ENCODE measurements at regions not wholly inside any gene's neighbourhood (a gene's known extent, or its start where the extent isn't known, plus 50 kb on each side); places are given as distances from the start of the nearest gene placed in this dataset.

- WGBS (ENCODE audit: insufficient coverage): no CpG with 5 or more reads among the region's 1 CpG
- no peak for DNase-seq
These were observed 662.4 kb upstream of the BRINP3 start for GRCh38 chr1:191140038-191140437.

DNA sequence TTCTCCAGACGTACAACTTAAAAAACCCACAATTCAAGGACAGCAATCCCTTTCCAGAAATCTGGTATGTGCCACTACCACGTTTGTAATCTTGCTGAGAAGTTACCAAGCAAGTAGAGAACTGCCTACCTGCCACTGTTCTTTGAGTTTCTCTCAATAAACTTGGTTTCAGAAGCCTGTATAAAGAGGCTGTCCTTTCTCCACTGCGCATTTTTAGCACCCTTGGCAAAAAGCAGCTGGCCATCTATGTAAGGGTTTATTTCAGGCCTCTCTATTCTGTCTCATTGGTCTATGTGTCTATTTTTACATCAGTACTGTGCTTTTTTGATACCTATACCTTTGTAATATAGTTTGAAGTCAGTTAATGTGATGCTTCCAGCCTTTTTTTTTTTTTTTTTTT, 665.1 kb upstream of the BRINP3 start:
- ChIA-PET POLR2A (no interaction called here), CTCF (no interaction called here)
- WGBS (ENCODE audit: insufficient coverage): 78% methylated on average over 3 of the region's 3 CpGs
- H3K4me1 ChIP-seq (ENCODE audit: control extremely low read depth in 1 of 4, control insufficient read depth in 4 of 4, insufficient read depth in 4 of 4, low read length in 3 of 4): no peaks in the 10 kb centered on the region
- H3K27me3 ChIP-seq (replicated peaks in 2 of 5; ENCODE audit: control insufficient read depth in 4 of 5, insufficient read depth in 5 of 5, low read length in 4 of 5): no peaks in the 10 kb centered on the region
- no peak overlapping the region for H3K27ac ChIP-seq (ENCODE audit: insufficient read depth in 1 of 2, low read depth in 1 of 2, low read length in 2 of 2, poor library complexity in 1 of 2, severe bottlenecking in 2 of 2)
- H3K36me3 ChIP-seq (ENCODE audit: control insufficient read depth in 4 of 4, insufficient read depth in 4 of 4, low read length in 3 of 4): no peaks in the 10 kb centered on the region
- H3K4me3 ChIP-seq (ENCODE audit: control insufficient read depth in 1 of 7, extremely low read depth in 1 of 7, insufficient read depth in 4 of 7, low read depth in 2 of 7, low read length in 6 of 7): no peak overlapping the region
- no peaks in the 10 kb centered on the region for H3K9me3 ChIP-seq (ENCODE audit: control extremely low read depth in 1 of 5, control insufficient read depth in 4 of 5, insufficient read depth in 2 of 5, low read depth in 1 of 5, low read length in 4 of 5)
- no peak for DNase-seq

More at GRCh38 chr1:191140038-191140437, 662.4 kb upstream of the BRINP3 start:
- ChIA-PET POLR2A (no interaction called here), CTCF (no interaction called here)
- no peaks in the 10 kb centered on the region for H3K9me3 ChIP-seq (ENCODE audit: control extremely low read depth in 1 of 5, control insufficient read depth in 4 of 5, insufficient read depth in 2 of 5, low read depth in 1 of 5, low read length in 4 of 5)
- H3K27me3 ChIP-seq (replicated peaks in 2 of 5; ENCODE audit: control insufficient read depth in 4 of 5, insufficient read depth in 5 of 5, low read length in 4 of 5): peaks cover 0 to 3% (median 2%) of the 10 kb centered on the region in 5 experiments
- H3K4me3 ChIP-seq (ENCODE audit: control insufficient read depth in 1 of 7, extremely low read depth in 1 of 7, insufficient read depth in 4 of 7, low read depth in 2 of 7, low read length in 6 of 7): no peak overlapping the region
- no peak overlapping the region for H3K27ac ChIP-seq (ENCODE audit: insufficient read depth in 1 of 2, low read depth in 1 of 2, low read length in 2 of 2, poor library complexity in 1 of 2, severe bottlenecking in 2 of 2)
- H3K4me1 ChIP-seq (ENCODE audit: control extremely low read depth in 1 of 4, control insufficient read depth in 4 of 4, insufficient read depth in 4 of 4, low read length in 3 of 4): no peaks in the 10 kb centered on the region
- H3K36me3 ChIP-seq (ENCODE audit: control insufficient read depth in 4 of 4, insufficient read depth in 4 of 4, low read length in 3 of 4): no peaks in the 10 kb centered on the region

DNA sequence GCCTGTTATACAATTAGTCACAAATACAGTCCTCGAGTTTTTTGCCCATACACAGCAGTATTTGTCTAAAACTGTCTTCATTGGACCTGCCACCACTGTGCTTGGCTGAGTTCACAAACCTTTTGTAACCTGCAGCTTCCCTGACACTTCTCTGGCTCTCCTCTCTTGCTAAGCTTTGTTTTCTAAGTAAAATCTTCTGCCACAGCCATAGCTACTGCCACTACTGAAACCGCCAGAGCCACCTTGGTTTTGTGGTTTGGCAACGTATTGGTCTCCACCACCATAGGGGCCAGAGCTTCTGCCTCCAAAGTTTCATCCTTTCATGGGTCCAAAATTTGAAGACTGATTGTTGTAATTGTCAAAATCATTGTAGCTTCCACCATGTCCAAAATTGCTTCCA, 668.2 kb upstream of the BRINP3 start:
- POLR2A ChIA-PET: no interaction called here
- no peak for DNase-seq

DNA sequence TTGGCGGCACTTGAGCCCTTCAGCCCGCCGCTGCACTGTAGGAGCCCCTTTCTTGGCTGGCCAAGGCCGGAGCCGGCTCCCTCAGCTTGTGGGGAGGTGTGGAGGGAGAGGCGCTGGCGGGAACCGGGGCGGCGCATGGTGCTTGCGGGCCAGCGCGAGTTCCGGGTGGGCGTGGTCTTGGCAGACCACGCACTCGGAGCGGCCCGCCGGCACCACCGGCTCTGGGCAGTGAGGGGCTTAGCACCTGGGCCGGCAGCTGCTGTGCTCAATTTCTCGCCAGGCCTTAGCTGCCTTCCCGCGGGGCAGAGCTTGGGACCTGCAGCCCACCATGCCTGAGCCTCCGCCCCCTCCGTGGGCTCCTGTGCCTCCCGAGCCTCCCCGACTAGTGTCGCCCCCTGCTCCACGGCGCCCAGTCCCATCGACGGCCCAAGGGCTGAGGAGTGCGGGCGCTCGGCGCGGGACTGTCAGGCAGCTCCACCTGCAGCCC, 673.7 kb upstream of the BRINP3 start:
- Histone ChIP-seq H3K4me3 (ENCODE audit: control insufficient read depth in 1 of 7, extremely low read depth in 1 of 7, insufficient read depth in 4 of 7, low read depth in 2 of 7, low read length in 6 of 7) (no peak overlapping the region), H3K27ac (ENCODE audit: insufficient read depth in 1 of 2, low read depth in 1 of 2, low read length in 2 of 2, poor library complexity in 1 of 2, severe bottlenecking in 2 of 2) (no peak overlapping the region), H3K9me3 (ENCODE audit: control extremely low read depth in 1 of 5, control insufficient read depth in 4 of 5, insufficient read depth in 2 of 5, low read depth in 1 of 5, low read length in 4 of 5) (no peaks in the 10 kb centered on the region), H3K4me1 (ENCODE audit: control extremely low read depth in 1 of 4, control insufficient read depth in 4 of 4, insufficient read depth in 4 of 4, low read length in 3 of 4) (no peaks in the 10 kb centered on the region), H3K36me3 (ENCODE audit: control insufficient read depth in 4 of 4, insufficient read depth in 4 of 4, low read length in 3 of 4) (no peaks in the 10 kb centered on the region), H3K27me3 (replicated peaks in 2 of 5; ENCODE audit: control insufficient read depth in 4 of 5, insufficient read depth in 5 of 5, low read length in 4 of 5) (no peaks in the 10 kb centered on the region)
- DNase-seq: no peak
- ChIA-PET CTCF (no interaction called here), POLR2A (no interaction called here)
- WGBS (ENCODE audit: insufficient coverage): 96% methylated on average over 22 of the region's 39 CpGs

More for the DNA sequence above, 668.2 kb upstream of the BRINP3 start:
- H3K36me3 ChIP-seq (ENCODE audit: control insufficient read depth in 4 of 4, insufficient read depth in 4 of 4, low read length in 3 of 4): no peaks in the 10 kb centered on the region
- H3K9me3 ChIP-seq (ENCODE audit: control extremely low read depth in 1 of 5, control insufficient read depth in 4 of 5, insufficient read depth in 2 of 5, low read depth in 1 of 5, low read length in 4 of 5): no peaks in the 10 kb centered on the region
- no peaks in the 10 kb centered on the region for H3K4me1 ChIP-seq (ENCODE audit: control extremely low read depth in 1 of 4, control insufficient read depth in 4 of 4, insufficient read depth in 4 of 4, low read length in 3 of 4)
- no peak overlapping the region for H3K27ac ChIP-seq (ENCODE audit: insufficient read depth in 1 of 2, low read depth in 1 of 2, low read length in 2 of 2, poor library complexity in 1 of 2, severe bottlenecking in 2 of 2)
- H3K27me3 ChIP-seq (replicated peaks in 2 of 5; ENCODE audit: control insufficient read depth in 4 of 5, insufficient read depth in 5 of 5, low read length in 4 of 5): no peaks in the 10 kb centered on the region
- WGBS (ENCODE audit: insufficient coverage): 97% methylated on average over 3 of the region's 3 CpGs
- no peak overlapping the region for H3K4me3 ChIP-seq (ENCODE audit: control insufficient read depth in 1 of 7, extremely low read depth in 1 of 7, insufficient read depth in 4 of 7, low read depth in 2 of 7, low read length in 6 of 7)
- CTCF ChIA-PET: no interaction called here

DNA sequence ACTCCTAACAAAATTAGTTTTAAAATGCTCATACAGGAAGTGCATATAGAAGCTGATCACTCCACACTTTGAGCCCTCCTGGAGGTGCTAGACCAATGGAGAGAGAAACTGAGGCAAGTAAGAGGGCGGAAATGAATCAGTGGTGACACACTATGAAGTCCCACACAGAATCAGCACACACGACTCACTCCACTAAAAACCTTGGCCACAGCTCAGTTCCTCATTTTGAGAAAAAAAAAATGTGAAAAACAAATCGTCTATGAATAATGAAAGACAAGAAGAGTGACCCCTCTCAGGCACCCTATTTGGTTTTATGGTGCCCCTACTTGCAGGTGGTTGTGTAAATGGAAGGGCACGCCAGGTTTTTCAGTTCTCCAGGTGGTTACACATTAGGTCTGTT, 675.1 kb upstream of the BRINP3 start:
- no peaks in the 10 kb centered on the region for H3K4me1 ChIP-seq (ENCODE audit: control extremely low read depth in 1 of 4, control insufficient read depth in 4 of 4, insufficient read depth in 4 of 4, low read length in 3 of 4)
- no peaks in the 10 kb centered on the region for H3K27me3 ChIP-seq (replicated peaks in 2 of 5; ENCODE audit: control insufficient read depth in 4 of 5, insufficient read depth in 5 of 5, low read length in 4 of 5)
- WGBS (ENCODE audit: insufficient coverage): 50% methylated on average over 2 of the region's 4 CpGs
- no peaks in the 10 kb centered on the region for H3K9me3 ChIP-seq (ENCODE audit: control extremely low read depth in 1 of 5, control insufficient read depth in 4 of 5, insufficient read depth in 2 of 5, low read depth in 1 of 5, low read length in 4 of 5)
- H3K27ac ChIP-seq (ENCODE audit: insufficient read depth in 1 of 2, low read depth in 1 of 2, low read length in 2 of 2, poor library complexity in 1 of 2, severe bottlenecking in 2 of 2): no peak overlapping the region
- no peaks in the 10 kb centered on the region for H3K36me3 ChIP-seq (ENCODE audit: control insufficient read depth in 4 of 4, insufficient read depth in 4 of 4, low read length in 3 of 4)
- no peak overlapping the region for H3K4me3 ChIP-seq (ENCODE audit: control insufficient read depth in 1 of 7, extremely low read depth in 1 of 7, insufficient read depth in 4 of 7, low read depth in 2 of 7, low read length in 6 of 7)
- CTCF ChIA-PET: no interaction called here
- POLR2A ChIA-PET: no interaction called here
- peak in 2 of 3 donors; percentile 19 to 33 for DNase-seq

DNA sequence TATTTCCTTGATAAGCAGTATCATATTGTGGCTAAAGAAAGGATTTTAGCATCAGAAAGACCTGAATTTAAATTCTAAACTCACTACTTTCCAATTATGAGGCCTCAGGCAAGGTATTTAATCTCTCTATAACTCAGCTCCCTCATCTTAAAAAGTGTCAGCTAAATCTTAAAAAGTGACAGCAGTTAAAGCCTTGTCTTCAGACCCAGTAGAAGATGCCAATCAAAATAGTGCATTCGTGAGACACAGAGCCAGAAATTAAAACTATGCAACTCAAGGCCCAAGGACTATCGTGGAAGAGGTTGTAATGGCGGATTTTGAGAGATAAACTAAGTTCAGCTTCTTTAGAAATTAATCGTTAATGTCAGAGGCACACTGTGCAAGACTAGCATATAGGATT, 677.5 kb upstream of the BRINP3 start:
- no peak overlapping the region for H3K4me3 ChIP-seq (ENCODE audit: control insufficient read depth in 1 of 7, extremely low read depth in 1 of 7, insufficient read depth in 4 of 7, low read depth in 2 of 7, low read length in 6 of 7)
- ChIA-PET CTCF (no interaction called here), POLR2A (no interaction called here)
- H3K4me1 ChIP-seq (ENCODE audit: control extremely low read depth in 1 of 4, control insufficient read depth in 4 of 4, insufficient read depth in 4 of 4, low read length in 3 of 4): no peaks in the 10 kb centered on the region
- H3K27ac ChIP-seq (ENCODE audit: insufficient read depth in 1 of 2, low read depth in 1 of 2, low read length in 2 of 2, poor library complexity in 1 of 2, severe bottlenecking in 2 of 2): no peak overlapping the region
- H3K9me3 ChIP-seq (ENCODE audit: control extremely low read depth in 1 of 5, control insufficient read depth in 4 of 5, insufficient read depth in 2 of 5, low read depth in 1 of 5, low read length in 4 of 5): peaks cover 0 to 3% (median 0%) of the 10 kb centered on the region in 5 experiments
- DNase-seq: no peak
- no peaks in the 10 kb centered on the region for H3K27me3 ChIP-seq (replicated peaks in 2 of 5; ENCODE audit: control insufficient read depth in 4 of 5, insufficient read depth in 5 of 5, low read length in 4 of 5)
- 100% methylated on average over 2 of the region's 4 CpGs for WGBS (ENCODE audit: insufficient coverage)
- H3K36me3 ChIP-seq (ENCODE audit: control insufficient read depth in 4 of 4, insufficient read depth in 4 of 4, low read length in 3 of 4): no peaks in the 10 kb centered on the region

- no peak overlapping the region for H3K27ac ChIP-seq (ENCODE audit: insufficient read depth in 1 of 2, low read depth in 1 of 2, low read length in 2 of 2, poor library complexity in 1 of 2, severe bottlenecking in 2 of 2)
- peaks cover 0 to 3% (median 0%) of the 10 kb centered on the region in 5 experiments for H3K9me3 ChIP-seq (ENCODE audit: control extremely low read depth in 1 of 5, control insufficient read depth in 4 of 5, insufficient read depth in 2 of 5, low read depth in 1 of 5, low read length in 4 of 5)
- H3K36me3 ChIP-seq (ENCODE audit: control insufficient read depth in 4 of 4, insufficient read depth in 4 of 4, low read length in 3 of 4): no peaks in the 10 kb centered on the region
- DNase-seq: no peak
- H3K4me3 ChIP-seq (ENCODE audit: control insufficient read depth in 1 of 7, extremely low read depth in 1 of 7, insufficient read depth in 4 of 7, low read depth in 2 of 7, low read length in 6 of 7): no peak overlapping the region
- WGBS (ENCODE audit: insufficient coverage): no CpG with 5 or more reads among the region's 5 CpGs
- H3K27me3 ChIP-seq (replicated peaks in 2 of 5; ENCODE audit: control insufficient read depth in 4 of 5, insufficient read depth in 5 of 5, low read length in 4 of 5): no peaks in the 10 kb centered on the region
- no peaks in the 10 kb centered on the region for H3K4me1 ChIP-seq (ENCODE audit: control extremely low read depth in 1 of 4, control insufficient read depth in 4 of 4, insufficient read depth in 4 of 4, low read length in 3 of 4)
- ChIA-PET CTCF (no interaction called here), POLR2A (no interaction called here)
These were observed 683.2 kb upstream of the BRINP3 start for GRCh38 chr1:191160837-191161236.
